CD14-positive monocyte (primary cell): ENCODE measurements at regions not wholly inside any gene's neighbourhood (a gene's known extent, or its start where the extent isn't known, plus 50 kb on each side); places are given as distances from the start of the nearest gene placed in this dataset.

Experiments used
- DNase-seq, 3 donors: peaks; one replicate each; pipeline ENCODE4 v3.0.0-alpha.2; 2011 to 2022
- H2AFZ ChIP-seq: 2 replicates; pipeline ENCODE4 v1.6.0; 2012; ENCODE audit warnings: mild to moderate bottlenecking, low read depth, low read length, inconsistent platforms; ENCODE audit not compliant: insufficient read depth, poor library complexity, severe bottlenecking
- H3K27ac ChIP-seq, 2 donors: 1 replicate in 1 of 2; 2 replicates in 1 of 2; pipeline ENCODE4 v1.5.1; 2012 to 2013; ENCODE audit warnings: low read length in 2 of 2, control low read depth in 1 of 2, inconsistent platforms in 1 of 2, low read depth in 1 of 2, mild to moderate bottlenecking in 1 of 2
- H3K27me3 ChIP-seq, 2 donors: one replicate each; pipeline versions ENCODE4 v1.6.0 to v1.6.1; 2011 to 2013; ENCODE audit warnings: low read length in 2 of 2; ENCODE audit not compliant: control insufficient read depth in 2 of 2, insufficient read depth in 2 of 2
- H3K36me3 ChIP-seq, 2 donors: replicated peaks in 1 of 2; 1 replicate in 1 of 2; 2 replicates in 1 of 2; pipeline versions ENCODE4 v1.5.1 to v1.6.1; 2012 to 2013; ENCODE audit warnings: low read length in 2 of 2, control low read depth in 1 of 2, inconsistent platforms in 1 of 2, mild to moderate bottlenecking in 1 of 2; ENCODE audit not compliant: insufficient read depth in 2 of 2, control insufficient read depth in 1 of 2
- H3K4me1 ChIP-seq, 2 donors: 1 replicate in 1 of 2; 2 replicates in 1 of 2; pipeline versions ENCODE4 v1.5.1 to v1.6.1; 2012 to 2013; ENCODE audit warnings: low read length in 2 of 2, control low read depth in 1 of 2, inconsistent platforms in 1 of 2, mild to moderate bottlenecking in 1 of 2, moderate library complexity in 1 of 2; ENCODE audit not compliant: insufficient read depth in 2 of 2, control insufficient read depth in 1 of 2
- H3K4me2 ChIP-seq: replicated peaks from 2 replicates; pipeline ENCODE3; 2012; ENCODE audit warnings: low read length, moderate library complexity, mild to moderate bottlenecking; ENCODE audit not compliant: poor library complexity, severe bottlenecking; ENCODE audit errors: extremely low read depth
- H3K4me3 ChIP-seq, 3 experiments: fragments of 200-600 bp in 1 of 3; sonication (generic) in 1 of 3; replicated peaks in 1 of 3; 1 replicate in 2 of 3; 2 replicates in 1 of 3; pipeline ENCODE4 v1.5.1; 2011 to 2013; ENCODE audit warnings: low read length in 3 of 3, mild to moderate bottlenecking in 3 of 3, control low read depth in 2 of 3, low read depth in 2 of 3, inconsistent platforms in 1 of 3, moderate library complexity in 1 of 3
- H3K79me2 ChIP-seq: 2 replicates; pipeline ENCODE4 v1.6.0; 2012; ENCODE audit warnings: mild to moderate bottlenecking, control low read depth, inconsistent platforms, low read length, moderate library complexity; ENCODE audit not compliant: insufficient read depth
- H3K9ac ChIP-seq: 2 replicates; pipeline ENCODE4 v1.6.0; 2017; ENCODE audit warnings: low read length, mild to moderate bottlenecking; ENCODE audit not compliant: insufficient read depth, poor library complexity, severe bottlenecking
- H3K9me3 ChIP-seq, 2 donors: replicated peaks in 1 of 2; 1 replicate in 1 of 2; 2 replicates in 1 of 2; pipeline versions ENCODE4 v1.5.1 to v1.6.1; 2012 to 2013; ENCODE audit warnings: low read length in 2 of 2, control low read depth in 1 of 2; ENCODE audit not compliant: control insufficient read depth in 1 of 2, insufficient read depth in 1 of 2
- H4K20me1 ChIP-seq: 2 replicates; pipeline ENCODE4 v1.6.0; 2012; ENCODE audit warnings: mild to moderate bottlenecking, low read length, control low read depth, moderate library complexity; ENCODE audit not compliant: insufficient read depth
- H3K27ac Mint-ChIP-seq, 7 donors: one replicate each; pipeline ENCODE4 v1.8.0; 2020; ENCODE audit warnings: mild to moderate bottlenecking in 7 of 7, mixed read lengths in 7 of 7, moderate library complexity in 6 of 7, inconsistent platforms in 2 of 7
- H3K27me3 Mint-ChIP-seq, 3 donors: one replicate each; pipeline ENCODE4 v1.8.0; 2021 to 2022; ENCODE audit warnings: low read depth in 3 of 3, mild to moderate bottlenecking in 3 of 3, mixed read lengths in 3 of 3, moderate library complexity in 3 of 3, inconsistent platforms in 1 of 3
- H3K36me3 Mint-ChIP-seq, 2 donors: one replicate each; pipeline ENCODE4 v1.8.0; 2020; ENCODE audit warnings: mixed read lengths in 2 of 2, inconsistent platforms in 1 of 2, mild to moderate bottlenecking in 1 of 2
- H3K4me1 Mint-ChIP-seq: one replicate; pipeline ENCODE4 v1.8.0; 2020; ENCODE audit warnings: mild to moderate bottlenecking, mixed read lengths
- H3K4me3 Mint-ChIP-seq, 2 donors: one replicate each; pipeline ENCODE4 v1.8.0; 2020; ENCODE audit warnings: mild to moderate bottlenecking in 2 of 2, mixed read lengths in 2 of 2, moderate library complexity in 1 of 2
- H3K9me3 Mint-ChIP-seq, 7 donors: one replicate each; pipeline ENCODE4 v1.8.0; 2020 to 2022; ENCODE audit warnings: mixed read lengths in 7 of 7, mild to moderate bottlenecking in 6 of 7, moderate library complexity in 6 of 7, inconsistent platforms in 2 of 7
- WGBS: methylation state at CpG from one replicate; pipeline ENCODE4 v1.1.5; 2013; ENCODE audit warnings: missing lambda C conversion rate; ENCODE audit not compliant: insufficient coverage; 5-methylcytosine and 5-hydroxymethylcytosine counted together
- intact Hi-C, 2 donors: fragments of 100-400 bp; cut with micrococcal nuclease; formaldehyde crosslinking; loops; one replicate each; pipeline versions ENCODE4 v1.15.0 to v1.15.1; 2023
- TF ChIP-seq, protein P1 (sequence below): fragments of 200-600 bp; IDR thresholded peaks from one replicate; pipeline ENCODE4 v1.8.0; 2022; ENCODE audit warnings: antibody characterized with exemption, mild to moderate bottlenecking

DNA sequence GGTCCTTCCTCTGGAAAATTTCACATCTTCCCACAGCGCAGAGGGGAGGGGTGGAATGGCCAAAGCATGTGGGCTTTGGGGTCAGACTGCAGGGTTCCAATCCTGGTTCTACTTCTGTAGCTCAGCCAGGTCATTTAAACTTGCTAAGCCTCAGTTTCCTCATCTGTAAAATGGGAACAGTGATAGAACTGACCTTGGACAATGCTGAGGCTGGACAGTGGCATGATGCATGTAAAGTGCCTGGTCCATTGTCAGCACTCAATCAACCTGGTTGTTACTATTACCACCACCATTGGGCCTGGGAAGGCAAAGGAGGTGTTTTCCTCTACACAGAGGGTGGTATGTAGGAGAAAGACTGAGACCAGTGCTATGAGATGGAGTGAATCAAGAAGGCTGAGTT lies 162.8 kb downstream of the VRK1 start:
- H3K4me3 ChIP-seq = no peak overlapping the region
- Mint-ChIP-seq H3K27ac (no peak overlapping the region), H3K36me3 (peaks cover 3 to 5% of the 10 kb centered on the region in 2 donors)

DNA sequence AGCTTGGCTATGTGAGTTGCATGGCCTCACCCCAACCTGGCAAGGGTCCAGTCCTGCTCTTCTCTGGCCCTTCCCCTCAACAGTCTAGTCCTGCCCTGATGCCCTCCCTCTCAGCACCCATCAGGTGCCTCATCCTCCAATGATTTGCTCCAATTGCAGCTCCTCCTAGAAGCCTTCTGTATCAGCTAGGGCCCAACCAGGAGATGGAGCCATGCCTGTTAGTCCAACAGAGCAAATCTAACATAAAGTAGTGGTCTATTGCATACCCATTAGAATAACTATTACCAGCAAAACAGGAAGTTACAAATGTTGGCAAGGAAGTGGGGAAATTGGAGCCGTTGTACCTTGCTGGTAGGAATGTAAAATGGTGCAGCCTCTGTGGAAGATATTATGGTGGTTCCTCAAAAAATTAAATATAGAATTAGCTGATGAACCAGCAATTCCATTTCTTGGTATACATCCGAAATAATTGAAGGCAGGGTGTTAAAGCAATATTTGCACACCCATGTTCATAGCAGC lies 163.5 kb downstream of the VRK1 start:
- DNase-seq = peak in 1 of 3 donors; percentile 12
- Histone ChIP-seq H3K36me3 (no peaks in the 10 kb centered on the region), H3K9me3 (peaks cover 20 to 33% of the 10 kb centered on the region in 2 donors), H2AFZ (no peak overlapping the region), H3K9ac (no peak overlapping the region), H3K79me2 (no peaks in the 10 kb centered on the region), H3K27me3 (no peaks in the 10 kb centered on the region), H3K4me3 (peak overlapping the region in 1 of 3 experiments; percentile 3), H3K27ac (peak overlapping the region in 1 of 2 donors; percentile 32), H3K4me2 (no peak overlapping the region), H4K20me1 (no peaks in the 10 kb centered on the region), H3K4me1 (peaks cover 32 to 35% of the 10 kb centered on the region in 2 donors)
- H3K36me3 Mint-ChIP-seq = peaks cover 3 to 5% of the 10 kb centered on the region in 2 donors
- peaks cover 14 to 35% (median 25%) of the 10 kb centered on the region in 7 donors for H3K9me3 Mint-ChIP-seq
- H3K4me1 Mint-ChIP-seq = peaks cover 32% of the 10 kb centered on the region
- H3K27ac Mint-ChIP-seq = peak overlapping the region in 3 of 7 donors; percentile 26 to 44 (median 27)
- no CpG with 5 or more reads among the region's 2 CpGs for WGBS
- H3K4me3 Mint-ChIP-seq = no peak overlapping the region
- TF ChIP-seq, protein P1, sequence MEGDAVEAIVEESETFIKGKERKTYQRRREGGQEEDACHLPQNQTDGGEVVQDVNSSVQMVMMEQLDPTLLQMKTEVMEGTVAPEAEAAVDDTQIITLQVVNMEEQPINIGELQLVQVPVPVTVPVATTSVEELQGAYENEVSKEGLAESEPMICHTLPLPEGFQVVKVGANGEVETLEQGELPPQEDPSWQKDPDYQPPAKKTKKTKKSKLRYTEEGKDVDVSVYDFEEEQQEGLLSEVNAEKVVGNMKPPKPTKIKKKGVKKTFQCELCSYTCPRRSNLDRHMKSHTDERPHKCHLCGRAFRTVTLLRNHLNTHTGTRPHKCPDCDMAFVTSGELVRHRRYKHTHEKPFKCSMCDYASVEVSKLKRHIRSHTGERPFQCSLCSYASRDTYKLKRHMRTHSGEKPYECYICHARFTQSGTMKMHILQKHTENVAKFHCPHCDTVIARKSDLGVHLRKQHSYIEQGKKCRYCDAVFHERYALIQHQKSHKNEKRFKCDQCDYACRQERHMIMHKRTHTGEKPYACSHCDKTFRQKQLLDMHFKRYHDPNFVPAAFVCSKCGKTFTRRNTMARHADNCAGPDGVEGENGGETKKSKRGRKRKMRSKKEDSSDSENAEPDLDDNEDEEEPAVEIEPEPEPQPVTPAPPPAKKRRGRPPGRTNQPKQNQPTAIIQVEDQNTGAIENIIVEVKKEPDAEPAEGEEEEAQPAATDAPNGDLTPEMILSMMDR = no peak
- intact Hi-C loops = no loop called here
- peaks cover 0 to 8% (median 2%) of the 10 kb centered on the region in 3 donors for H3K27me3 Mint-ChIP-seq

More for the DNA sequence above, 162.8 kb downstream of the VRK1 start:
- Mint-ChIP-seq H3K4me1 (peaks cover 32% of the 10 kb centered on the region), H3K9me3 (peaks cover 14 to 32% (median 25%) of the 10 kb centered on the region in 7 donors), H3K4me3 (no peak overlapping the region), H3K27me3 (peaks cover under 1 to 8% (median 2%) of the 10 kb centered on the region in 3 donors)
- H3K36me3 ChIP-seq = no peaks in the 10 kb centered on the region
- WGBS = no CpG with 5 or more reads among the region's 1 CpG
- H3K79me2 ChIP-seq = no peaks in the 10 kb centered on the region
- no peaks in the 10 kb centered on the region for H4K20me1 ChIP-seq
- TF ChIP-seq, protein P1 = no peak
- peak overlapping the region in 1 of 2 donors; percentile 32 for H3K27ac ChIP-seq
- peaks cover 20 to 31% of the 10 kb centered on the region in 2 donors for H3K9me3 ChIP-seq
- H3K27me3 ChIP-seq = no peaks in the 10 kb centered on the region
- H3K9ac ChIP-seq = no peak overlapping the region
- intact Hi-C loops = no loop called here
- no peak for DNase-seq
- peaks cover 32 to 35% of the 10 kb centered on the region in 2 donors for H3K4me1 ChIP-seq
- no peak overlapping the region for H2AFZ ChIP-seq
- H3K4me2 ChIP-seq = no peak overlapping the region
